ENCODE measurements at regions not wholly inside any gene's neighbourhood (a gene's known extent, or its start where the extent isn't known, plus 50 kb on each side); places are given as distances from the start of the nearest gene placed in this dataset.

DNA sequence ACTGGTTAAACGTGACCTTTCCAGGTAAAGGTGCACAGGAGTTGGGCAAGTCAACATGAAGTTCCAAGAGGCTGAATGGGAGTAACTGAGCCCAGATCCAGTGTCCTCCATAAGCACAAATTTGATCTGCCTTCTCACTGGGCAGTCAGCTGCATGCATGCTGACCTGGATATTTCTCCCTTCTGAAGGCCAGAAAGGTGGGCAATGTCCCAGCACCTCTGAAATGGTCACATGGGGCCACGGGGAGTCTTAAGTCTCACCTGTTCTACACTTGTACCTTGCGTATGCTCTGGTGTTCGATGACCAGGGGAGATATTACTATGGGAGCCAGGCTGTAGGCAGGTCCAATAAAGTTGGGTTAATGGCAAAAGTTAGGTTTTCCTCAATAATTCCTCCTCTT, 240.2 kb downstream of the SIPA1L2 start:
- H3K4me3 ChIP-seq (replicated peaks in 1 of 3; ENCODE audit: insufficient read depth in 1 of 3, low read depth in 1 of 3, low read length in 3 of 3) = no peak overlapping the region
- intact Hi-C loops (cut with micrococcal nuclease) = no loop called here

More for the DNA sequence above, 240.2 kb downstream of the SIPA1L2 start:
- dilution Hi-C loops (cut with MboI; ENCODE audit: extremely low pct_ligation_motif_present, low sequenced_read_pairs) = no loop called here
- no peak overlapping the region for H3K9ac ChIP-seq (replicated peaks; ENCODE audit: extremely low read depth, insufficient read depth, low read length)
- ChIA-PET CTCF (interaction anchor here (0.6 kb wide), 1 partner anchor 1105 kb away, joined by 3 read pairs; no protein-coding TSS in a partner anchor), POLR2A (no interaction called here)
- BruUV-seq (replicated peaks) = no TSS peak
- FAIRE-seq = no peak
- no peak overlapping the region for H3K4me2 ChIP-seq (ENCODE audit: insufficient read depth, low read length)
- H3K36me3 ChIP-seq (ENCODE audit: control insufficient read depth in 2 of 2, extremely low read depth in 1 of 2, insufficient read depth in 2 of 2, low read length in 2 of 2) = no peaks in the 10 kb centered on the region
- H3K79me2 ChIP-seq (ENCODE audit: control insufficient read depth, insufficient read depth, low read length) = no peaks in the 10 kb centered on the region
- TF ChIP-seq CTCF (IDR thresholded peaks at IDR 0.05; ENCODE audit: extremely low read depth in 1 of 2, insufficient read depth in 1 of 2, low read depth in 1 of 2, low read length in 2 of 2) (no peak), MYC (IDR thresholded peaks at IDR 0.05; ENCODE audit: low read depth, low read length) (no peak), GATA2 (IDR thresholded peaks at IDR 0.05; ENCODE audit: insufficient read depth, insufficient read length, low read depth, low read length) (no peak), JUN (IDR thresholded peaks at IDR 0.05; ENCODE audit: borderline replicate concordance, insufficient read depth, insufficient read length, low read depth) (no peak), FOS (IDR thresholded peaks at IDR 0.05; ENCODE audit: borderline replicate concordance, insufficient read depth, low read length) (no peak), POLR2AphosphoS5 (IDR thresholded peaks at IDR 0.05; ENCODE audit: insufficient read depth, low read depth, low read length) (no peak), EZH2 (IDR thresholded peaks at IDR 0.05; ENCODE audit: borderline replicate concordance, low read depth, low read length, severe bottlenecking) (no peak), POLR2A (IDR thresholded peaks at IDR 0.05; ENCODE audit: low read depth, low read length) (no peak), MAX (IDR thresholded peaks at IDR 0.05; ENCODE audit: insufficient read depth, insufficient read length) (no peak)
- no peak overlapping the region for H2AFZ ChIP-seq (ENCODE audit: low read depth, low read length)
- H3K9me1 ChIP-seq (replicated peaks; ENCODE audit: control insufficient read depth, extremely low read depth, insufficient read depth, low read length) = no peaks in the 10 kb centered on the region
- H3K4me1 ChIP-seq (ENCODE audit: control insufficient read depth, extremely low read depth, insufficient read depth, low read length) = no peaks in the 10 kb centered on the region
- no peaks in the 10 kb centered on the region for H3K9me3 ChIP-seq (replicated peaks; ENCODE audit: control insufficient read depth, insufficient read depth, low read length)
- no peak for DNase-seq (ENCODE audit: low read depth, low spot score)
- H4K20me1 ChIP-seq (replicated peaks; ENCODE audit: control insufficient read depth, extremely low read depth, insufficient read depth, low read length) = no peaks in the 10 kb centered on the region
- H3K27ac ChIP-seq (ENCODE audit: insufficient read depth, low read depth, low read length) = no peak overlapping the region
- no peaks in the 10 kb centered on the region for H3K27me3 ChIP-seq (ENCODE audit: control insufficient read depth in 2 of 2, insufficient read depth in 2 of 2, low read length in 2 of 2)

Data from endothelial cell of umbilical vein (primary cell).